Karpas-422 (cell line): ENCODE measurements at regions not wholly inside any gene's neighbourhood (a gene's known extent, or its start where the extent isn't known, plus 50 kb on each side); places are given as distances from the start of the nearest gene placed in this dataset.

ENCODE experiments used
- DNase-seq: peaks from one replicate; pipeline ENCODE4 v3.0.0-alpha.2; 2015
- H2AFZ ChIP-seq: fragments of 200-600 bp; sonication (generic); 2 replicates; pipeline ENCODE4 v1.6.1; 2014; ENCODE audit warnings: antibody characterized with exemption, low read length, mixed read lengths
- H3K27ac ChIP-seq: fragments of 200-600 bp; sonication (generic); 2 replicates; pipeline ENCODE4 v1.5.1; 2014; ENCODE audit warnings: mild to moderate bottlenecking, low read length, moderate library complexity
- H3K27me3 ChIP-seq: fragments of 200-600 bp; sonication (generic); 2 replicates; pipeline ENCODE4 v1.6.1; 2014; ENCODE audit warnings: low read length, mixed read lengths
- H3K36me3 ChIP-seq: fragments of 200-600 bp; sonication (generic); 2 replicates; pipeline ENCODE4 v1.6.1; 2014; ENCODE audit warnings: low read length, mixed read lengths; ENCODE audit not compliant: insufficient read depth
- H3K4me1 ChIP-seq: fragments of 200-600 bp; sonication (generic); 2 replicates; pipeline ENCODE4 v1.6.1; 2014; ENCODE audit warnings: mild to moderate bottlenecking, low read length, mixed read lengths
- H3K4me2 ChIP-seq: fragments of 200-600 bp; sonication (generic); 2 replicates; pipeline ENCODE4 v1.6.1; 2014; ENCODE audit warnings: low read length, low read depth, mild to moderate bottlenecking; ENCODE audit not compliant: poor library complexity, severe bottlenecking
- H3K4me3 ChIP-seq: fragments of 200-600 bp; sonication (generic); 2 replicates; pipeline ENCODE4 v1.5.1; 2014; ENCODE audit warnings: mild to moderate bottlenecking, antibody characterized with exemption, low read length, mixed read lengths
- H3K79me2 ChIP-seq: fragments of 200-600 bp; sonication (generic); 2 replicates; pipeline ENCODE4 v1.6.1; 2014; ENCODE audit warnings: mild to moderate bottlenecking, low read length, mixed read lengths
- H3K9ac ChIP-seq: fragments of 200-600 bp; sonication (generic); 2 replicates; pipeline ENCODE4 v1.6.0; 2014; ENCODE audit warnings: low read length
- H3K9me2 ChIP-seq: fragments of 200-600 bp; sonication (generic), shearing (Covaris generic); replicated peaks from 2 replicates; pipeline ENCODE4 v1.6.0; 2014; ENCODE audit warnings: mild to moderate bottlenecking, low read length, moderate library complexity; ENCODE audit not compliant: insufficient read depth
- H3K9me3 ChIP-seq: fragments of 300-700, 200-600 bp; sonication (generic); 2 replicates; pipeline ENCODE4 v1.6.1; 2014; ENCODE audit warnings: low read length, mixed read lengths
- H4K20me1 ChIP-seq: fragments of 200-600 bp; sonication (generic); 2 replicates; pipeline ENCODE4 v1.6.1; 2014; ENCODE audit warnings: mild to moderate bottlenecking, antibody characterized with exemption, low read length, low read depth; ENCODE audit not compliant: insufficient read depth

- no peaks in the 10 kb centered on the region for H3K36me3 ChIP-seq
- H2AFZ ChIP-seq, result no peak overlapping the region
- no peak overlapping the region for H3K9ac ChIP-seq
- H3K9me3 ChIP-seq, result no peaks in the 10 kb centered on the region
- no peaks in the 10 kb centered on the region for H3K9me2 ChIP-seq
- H4K20me1 ChIP-seq, result no peaks in the 10 kb centered on the region
- no peaks in the 10 kb centered on the region for H3K79me2 ChIP-seq
- no peak overlapping the region for H3K27ac ChIP-seq
- no peaks in the 10 kb centered on the region for H3K27me3 ChIP-seq
- no peaks in the 10 kb centered on the region for H3K4me1 ChIP-seq
- no peak overlapping the region for H3K4me2 ChIP-seq
- H3K4me3 ChIP-seq, result no peak overlapping the region
- no peak for DNase-seq
These were observed 162.7 kb upstream of the MRPS30 start for GRCh38 chr5:44646016-44646415.

DNA sequence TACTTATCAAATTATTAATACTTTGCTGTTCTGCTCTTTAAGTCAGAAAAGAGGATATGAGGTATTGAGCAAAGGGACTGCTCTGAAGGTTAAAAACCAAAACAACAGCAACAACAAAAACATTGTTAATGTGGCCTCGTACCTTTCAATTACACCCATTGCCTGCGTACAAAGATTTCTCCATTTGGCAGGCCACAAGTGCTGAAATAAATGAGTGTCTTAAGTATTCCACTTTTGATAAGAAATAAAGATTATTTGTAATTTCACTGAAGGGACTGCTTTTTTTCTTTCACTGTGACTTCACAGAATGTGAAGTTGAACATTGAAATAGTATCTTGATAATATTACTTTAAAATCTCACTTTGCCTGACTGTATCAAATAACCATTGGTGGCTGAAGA, 163.2 kb upstream of the MRPS30 start:
- Histone ChIP-seq H3K4me1 (no peaks in the 10 kb centered on the region), H3K4me3 (no peak overlapping the region)

GRCh38 chr5:44644628-44645027, 164.1 kb upstream of the MRPS30 start:
- Histone ChIP-seq H3K27ac (no peak overlapping the region), H3K27me3 (no peaks in the 10 kb centered on the region), H3K4me1 (no peaks in the 10 kb centered on the region), H3K4me3 (no peak overlapping the region), H3K9me2 (no peaks in the 10 kb centered on the region), H3K79me2 (no peaks in the 10 kb centered on the region), H2AFZ (no peak overlapping the region), H4K20me1 (no peaks in the 10 kb centered on the region), H3K4me2 (no peak overlapping the region), H3K9me3 (no peaks in the 10 kb centered on the region), H3K36me3 (no peaks in the 10 kb centered on the region), H3K9ac (no peak overlapping the region)
- no peak for DNase-seq

More for the DNA sequence above, 163.2 kb upstream of the MRPS30 start:
- Histone ChIP-seq H3K27ac (no peak overlapping the region), H3K9ac (no peak overlapping the region), H3K36me3 (no peaks in the 10 kb centered on the region), H3K4me2 (no peak overlapping the region), H3K9me3 (no peaks in the 10 kb centered on the region), H4K20me1 (no peaks in the 10 kb centered on the region), H3K27me3 (no peaks in the 10 kb centered on the region), H3K9me2 (no peaks in the 10 kb centered on the region), H2AFZ (no peak overlapping the region), H3K79me2 (no peaks in the 10 kb centered on the region)
- DNase-seq, result no peak

- H4K20me1 ChIP-seq, result no peaks in the 10 kb centered on the region
- no peak for DNase-seq
- H3K36me3 ChIP-seq, result no peaks in the 10 kb centered on the region
- no peak overlapping the region for H3K27ac ChIP-seq
- no peaks in the 10 kb centered on the region for H3K4me1 ChIP-seq
- no peaks in the 10 kb centered on the region for H3K27me3 ChIP-seq
- H3K9me2 ChIP-seq, result no peaks in the 10 kb centered on the region
- no peaks in the 10 kb centered on the region for H3K79me2 ChIP-seq
- H3K9ac ChIP-seq, result no peak overlapping the region
- H2AFZ ChIP-seq, result no peak overlapping the region
- no peak overlapping the region for H3K4me3 ChIP-seq
- H3K9me3 ChIP-seq, result no peaks in the 10 kb centered on the region
- H3K4me2 ChIP-seq, result no peak overlapping the region
These were observed 166.9 kb upstream of the MRPS30 start for GRCh38 chr5:44641820-44642219.

GRCh38 chr5:44640945-44641456, 167.7 kb upstream of the MRPS30 start:
- no peaks in the 10 kb centered on the region for H3K79me2 ChIP-seq

DNA sequence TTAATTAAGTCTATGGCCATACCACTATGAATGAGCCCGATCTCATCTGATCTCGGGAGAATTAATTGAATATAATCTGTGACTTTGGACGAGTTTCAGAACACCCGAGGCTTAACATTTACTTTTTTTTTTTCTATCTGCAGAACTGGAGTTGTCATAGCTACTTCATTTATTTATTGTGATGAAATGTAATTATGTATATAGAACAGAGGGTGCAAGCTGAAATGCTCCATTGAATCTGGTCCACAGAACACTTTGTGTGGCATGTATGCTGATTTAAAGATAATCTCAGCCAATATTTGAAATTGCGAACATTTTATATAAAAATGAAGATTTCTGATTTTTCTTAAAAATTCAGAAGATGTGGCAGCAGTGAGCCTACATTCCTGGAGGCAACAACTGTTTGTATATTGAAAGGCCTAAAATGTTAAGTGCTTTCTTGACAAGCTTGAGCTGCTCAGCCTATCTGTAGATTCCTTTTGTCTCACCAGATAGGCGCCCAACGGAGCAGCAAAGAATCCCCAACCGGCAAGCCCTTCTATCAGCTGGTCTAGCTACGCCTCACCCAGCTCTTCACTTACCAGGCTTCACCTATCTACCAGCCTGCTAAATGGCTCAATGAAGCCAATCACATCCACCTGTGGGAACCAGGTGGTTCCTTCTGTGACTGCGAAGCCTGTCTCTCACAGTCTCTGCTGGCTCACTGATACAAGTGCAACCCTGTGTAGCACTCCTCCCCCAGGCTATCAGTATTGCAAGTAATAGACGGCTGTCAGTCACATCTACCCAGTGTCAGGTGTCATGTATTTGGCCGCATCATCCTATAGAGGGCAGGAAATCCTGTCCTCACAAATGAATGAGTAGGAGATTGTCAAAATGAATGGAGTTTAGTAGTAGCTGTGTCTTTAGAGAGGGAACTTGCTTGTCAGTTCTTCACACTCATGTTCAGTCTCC, 170.6 kb upstream of the MRPS30 start:
- Histone ChIP-seq H2AFZ (no peak overlapping the region), H3K4me2 (no peak overlapping the region), H3K27me3 (no peaks in the 10 kb centered on the region), H4K20me1 (no peaks in the 10 kb centered on the region), H3K4me1 (no peaks in the 10 kb centered on the region), H3K9ac (no peak overlapping the region), H3K4me3 (no peak overlapping the region), H3K9me2 (no peaks in the 10 kb centered on the region), H3K27ac (no peak overlapping the region), H3K9me3 (no peaks in the 10 kb centered on the region), H3K36me3 (no peaks in the 10 kb centered on the region), H3K79me2 (no peaks in the 10 kb centered on the region)
- no peak for DNase-seq

More at GRCh38 chr5:44640945-44641456, 167.7 kb upstream of the MRPS30 start:
- Histone ChIP-seq H4K20me1 (no peaks in the 10 kb centered on the region), H3K9me2 (no peaks in the 10 kb centered on the region), H3K9me3 (no peaks in the 10 kb centered on the region), H3K27ac (no peak overlapping the region), H3K36me3 (no peaks in the 10 kb centered on the region), H3K9ac (no peak overlapping the region), H3K27me3 (no peaks in the 10 kb centered on the region), H2AFZ (no peak overlapping the region), H3K4me3 (no peak overlapping the region), H3K4me2 (no peak overlapping the region), H3K4me1 (no peaks in the 10 kb centered on the region)
- no peak for DNase-seq

DNA sequence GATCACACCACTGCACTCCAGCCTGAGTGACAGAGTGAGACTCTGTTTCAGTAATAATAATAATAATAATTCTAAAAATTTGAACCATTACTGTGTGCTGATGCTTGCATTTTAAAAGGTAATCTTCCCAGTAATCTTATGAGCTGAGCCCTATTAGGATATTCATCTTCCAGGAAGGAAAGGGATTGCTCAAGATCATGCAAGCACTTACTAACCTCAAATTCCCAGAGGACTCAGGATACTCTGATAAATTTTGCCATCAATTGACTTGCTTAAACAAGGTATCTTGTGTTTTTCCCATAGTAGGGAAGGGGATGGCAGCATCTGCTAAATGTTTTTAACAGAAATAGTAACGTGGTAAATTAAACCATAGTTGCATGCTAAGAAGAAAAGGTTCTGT, 176.4 kb upstream of the MRPS30 start:
- Histone ChIP-seq H3K27ac (no peak overlapping the region), H3K9me3 (no peaks in the 10 kb centered on the region), H3K9ac (no peak overlapping the region), H2AFZ (no peak overlapping the region), H3K4me3 (no peak overlapping the region), H3K4me2 (no peak overlapping the region), H3K9me2 (no peaks in the 10 kb centered on the region), H3K36me3 (no peaks in the 10 kb centered on the region), H4K20me1 (no peaks in the 10 kb centered on the region), H3K79me2 (no peaks in the 10 kb centered on the region), H3K27me3 (no peaks in the 10 kb centered on the region), H3K4me1 (no peaks in the 10 kb centered on the region)
- DNase-seq, result no peak

DNA sequence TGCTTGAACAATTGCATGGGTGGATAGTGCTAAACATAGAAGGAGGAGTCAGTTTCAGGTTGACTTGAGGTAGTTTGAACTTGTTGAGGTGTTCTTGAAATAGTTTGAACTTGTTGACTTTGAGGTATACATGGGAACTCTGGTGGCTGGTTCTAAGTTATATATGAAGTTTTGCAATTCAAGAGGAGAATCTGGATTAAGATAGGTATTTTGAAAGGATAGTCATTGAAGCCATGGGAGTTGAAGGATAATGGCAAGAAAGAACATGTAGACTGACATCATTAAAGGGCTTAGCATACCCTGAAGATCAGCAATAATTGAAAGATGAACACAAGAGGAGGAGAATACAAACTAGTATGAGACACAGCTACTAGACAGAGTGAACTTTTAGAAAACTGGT, 181.9 kb upstream of the MRPS30 start:
- no peak for DNase-seq
- Histone ChIP-seq H3K79me2 (no peaks in the 10 kb centered on the region), H3K9me3 (no peaks in the 10 kb centered on the region), H3K27me3 (no peaks in the 10 kb centered on the region), H3K9ac (no peak overlapping the region), H3K4me3 (no peak overlapping the region), H2AFZ (no peak overlapping the region), H3K27ac (no peak overlapping the region), H3K36me3 (no peaks in the 10 kb centered on the region), H3K9me2 (no peaks in the 10 kb centered on the region; the same call in 1 of the 2 replicates), H4K20me1 (no peaks in the 10 kb centered on the region), H3K4me1 (no peaks in the 10 kb centered on the region), H3K4me2 (no peak overlapping the region)
